Neural cell (in vitro differentiated cells): ENCODE measurements at regions not wholly inside any gene's neighbourhood (a gene's known extent, or its start where the extent isn't known, plus 50 kb on each side); places are given as distances from the start of the nearest gene placed in this dataset.

Experiments used
- H2AFZ ChIP-seq: fragments of 200-600, 300-800 bp; sonication (generic), shearing (Covaris generic); 2 replicates; pipeline ENCODE4 v1.6.0; 2014; ENCODE audit warnings: low read depth, mild to moderate bottlenecking, antibody characterized with exemption, low read length, moderate library complexity
- H3F3A ChIP-seq: fragments of 200-600 bp; shearing (Covaris generic); 2 replicates; pipeline ENCODE4 v1.6.1; 2016; ENCODE audit warnings: mild to moderate bottlenecking, moderate library complexity, mixed read lengths, antibody characterized with exemption, low read length; ENCODE audit not compliant: insufficient read depth, poor library complexity, severe bottlenecking
- H3K27ac ChIP-seq: fragments of 200-600, 300-800 bp; sonication (generic), shearing (Covaris generic); 2 replicates; pipeline ENCODE4 v1.5.1; 2014; ENCODE audit warnings: mild to moderate bottlenecking, low read length, moderate library complexity
- H3K27me3 ChIP-seq: fragments of 300-800, 200-600 bp; sonication (generic), shearing (Covaris generic); 2 replicates; pipeline ENCODE4 v1.6.0; 2014; ENCODE audit warnings: mild to moderate bottlenecking, low read depth, low read length, moderate library complexity; ENCODE audit not compliant: insufficient read depth
- H3K36me3 ChIP-seq: fragments of 300-800, 200-600 bp; sonication (generic), shearing (Covaris generic); 2 replicates; pipeline ENCODE4 v1.5.1; 2014; ENCODE audit warnings: mild to moderate bottlenecking, antibody characterized with exemption, low read length, moderate library complexity; ENCODE audit not compliant: insufficient read depth
- H3K4me2 ChIP-seq: fragments of 300-800, 200-600 bp; sonication (generic), shearing (Covaris generic); 2 replicates; pipeline ENCODE4 v1.6.0; 2014; ENCODE audit warnings: mild to moderate bottlenecking, low read length
- H3K4me3 ChIP-seq: fragments of 300-800, 200-600 bp; sonication (generic), shearing (Covaris generic); 2 replicates; pipeline ENCODE4 v1.5.1; 2014; ENCODE audit warnings: mild to moderate bottlenecking, low read length, moderate library complexity
- H3K79me2 ChIP-seq: fragments of 200-600 bp; shearing (Covaris generic); replicated peaks from 2 replicates; pipeline ENCODE4 v1.6.0; 2014; ENCODE audit warnings: mild to moderate bottlenecking, low read length, moderate library complexity; ENCODE audit not compliant: insufficient read depth
- H3K9ac ChIP-seq: fragments of 300-800, 200-600 bp; sonication (generic), shearing (Covaris generic); 2 replicates; pipeline ENCODE4 v1.6.1; 2016; ENCODE audit warnings: mild to moderate bottlenecking, low read length, mixed read lengths
- H3K9me2 ChIP-seq: fragments of 200-600 bp; shearing (Covaris generic); 2 replicates; pipeline ENCODE4 v1.6.1; 2016; ENCODE audit warnings: mild to moderate bottlenecking, low read length, mixed read lengths; ENCODE audit not compliant: insufficient read depth
- H3K9me3 ChIP-seq: fragments of 200-600, 300-800 bp; sonication (generic), shearing (Covaris generic); 2 replicates; pipeline ENCODE4 v1.6.1; 2016; ENCODE audit warnings: mild to moderate bottlenecking, mixed run types, low read length, moderate library complexity, mixed read lengths
- H4K20me1 ChIP-seq: fragments of 200-600 bp; shearing (Covaris generic); 2 replicates; pipeline ENCODE4 v1.6.1; 2016; ENCODE audit warnings: mild to moderate bottlenecking, mixed run types; ENCODE audit not compliant: insufficient read depth
- CTCF ChIP-seq: fragments of 450-650 bp; IDR thresholded peaks from 2 replicates; pipeline ENCODE4 v1.5.1; 2014; ENCODE audit warnings: antibody characterized with exemption, mild to moderate bottlenecking, moderate library complexity; ENCODE audit not compliant: poor library complexity, severe bottlenecking
- EP300 ChIP-seq: fragments of 450-650 bp; conservative IDR thresholded peaks from 2 replicates; pipeline ENCODE4 v1.6.1; 2014; ENCODE audit warnings: antibody characterized with exemption, mild to moderate bottlenecking, moderate library complexity; ENCODE audit not compliant: poor library complexity, severe bottlenecking
- EZH2 ChIP-seq: fragments of 200-600, 300-800 bp; shearing (Covaris generic), sonication (generic); IDR thresholded peaks from 2 replicates; pipeline ENCODE4 v1.6.1; 2014; ENCODE audit warnings: antibody characterized with exemption, low read length, borderline replicate concordance, mild to moderate bottlenecking; ENCODE audit not compliant: insufficient read depth, poor library complexity, severe bottlenecking
- MXI1 ChIP-seq: fragments of 450-650 bp; conservative IDR thresholded peaks from 2 replicates; pipeline ENCODE4 v1.6.1; 2014; ENCODE audit warnings: antibody characterized with exemption, mild to moderate bottlenecking; ENCODE audit not compliant: poor library complexity, severe bottlenecking
- RAD21 ChIP-seq: fragments of 450-650 bp; conservative IDR thresholded peaks from 2 replicates; pipeline ENCODE4 v1.6.1; 2014; ENCODE audit warnings: antibody characterized with exemption, mild to moderate bottlenecking, moderate library complexity
- REST ChIP-seq: IDR thresholded peaks from 2 replicates; pipeline ENCODE4 v1.6.1; 2012; ENCODE audit warnings: borderline replicate concordance
- SMC3 ChIP-seq: fragments of 450-650 bp; conservative IDR thresholded peaks from 2 replicates; pipeline ENCODE4 v1.6.1; 2014; ENCODE audit warnings: antibody characterized with exemption, mild to moderate bottlenecking, moderate library complexity; ENCODE audit not compliant: poor library complexity
- TAF1 ChIP-seq: IDR thresholded peaks from 2 replicates; pipeline ENCODE4 v1.6.1; 2012; ENCODE audit warnings: low read depth

GRCh38 chr3:150144191-150144708 lies 173.6 kb upstream of the PFN2 start:
- Histone ChIP-seq H3K9me3 (no peaks in the 10 kb centered on the region), H3K79me2 (no peaks in the 10 kb centered on the region), H3K4me3 (no peak overlapping the region), H3K9ac (no peak overlapping the region), H3K9me2 (no peaks in the 10 kb centered on the region), H4K20me1 (no peaks in the 10 kb centered on the region), H2AFZ (no peak overlapping the region), H3K27me3 (no peaks in the 10 kb centered on the region), H3K4me2 (no peak overlapping the region), H3K27ac (no peak overlapping the region), H3F3A (no peaks in the 10 kb centered on the region), H3K36me3 (no peaks in the 10 kb centered on the region)
- TF ChIP-seq REST (no peak), EP300 (no peak), CTCF (no peak), TAF1 (no peak)

GRCh38 chr3:150142936-150143335 lies 172.2 kb upstream of the PFN2 start:
- TF ChIP-seq SMC3 = no peak
- TF ChIP-seq RAD21 = no peak
- no peak for TF ChIP-seq EZH2
- no peak for TF ChIP-seq MXI1
- no peak for TF ChIP-seq REST
- TF ChIP-seq CTCF = no peak
- Histone ChIP-seq H3K27me3 (no peaks in the 10 kb centered on the region), H3K27ac (no peak overlapping the region), H3K36me3 (no peaks in the 10 kb centered on the region), H3K9me3 (no peaks in the 10 kb centered on the region), H3F3A (no peaks in the 10 kb centered on the region), H3K9me2 (no peaks in the 10 kb centered on the region), H3K9ac (no peak overlapping the region), H3K4me3 (no peak overlapping the region), H3K79me2 (no peaks in the 10 kb centered on the region), H2AFZ (no peak overlapping the region), H3K4me2 (no peak overlapping the region), H4K20me1 (no peaks in the 10 kb centered on the region)
